ENCODE measurements at regions not wholly inside any gene's neighbourhood (a gene's known extent, or its start where the extent isn't known, plus 50 kb on each side); places are given as distances from the start of the nearest gene placed in this dataset.

- intact Hi-C loops (cut with micrococcal nuclease), result no loop called here
- Histone ChIP-seq H3K79me2 (ENCODE audit: control insufficient read depth, insufficient read depth, low read length) (no peaks in the 10 kb centered on the region), H3K9me1 (ENCODE audit: control insufficient read depth, insufficient read depth, low read length) (no peaks in the 10 kb centered on the region), H3K9me3 (replicated peaks; ENCODE audit: control insufficient read depth, insufficient read depth, low read depth, low read length) (no peaks in the 10 kb centered on the region), H4K20me1 (replicated peaks; ENCODE audit: control insufficient read depth, insufficient read depth, low read length) (no peaks in the 10 kb centered on the region), H3K27me3 (ENCODE audit: control insufficient read depth in 2 of 2, insufficient read depth in 2 of 2, low read length in 2 of 2) (no peaks in the 10 kb centered on the region), H2AFZ (ENCODE audit: low read depth, low read length) (no peak overlapping the region), H3K27ac (ENCODE audit: extremely low read depth, low read depth, low read length) (no peak overlapping the region), H3K36me3 (ENCODE audit: control insufficient read depth, insufficient read depth, low read length) (no peaks in the 10 kb centered on the region), H3K9ac (ENCODE audit: insufficient read depth in 1 of 2, low read depth in 2 of 2, low read length in 2 of 2) (no peak overlapping the region), H3K4me1 (replicated peaks in 1 of 2; ENCODE audit: control insufficient read depth in 2 of 2, insufficient read depth in 2 of 2, low read length in 2 of 2) (no peaks in the 10 kb centered on the region), H3K4me2 (ENCODE audit: insufficient read depth, low read length) (no peak overlapping the region), H3K4me3 (no peak overlapping the region)
- TF ChIP-seq HMG20B (CRISPR knock-in tag; IDR thresholded peaks at IDR 0.05), result no peak
- TF ChIP-seq RBM34 (IDR thresholded peaks at IDR 0.05; ENCODE audit: borderline replicate concordance, insufficient read depth, low read length), result no peak
- no peak for TF ChIP-seq IFI16 (CRISPR knock-in tag; IDR thresholded peaks at IDR 0.05)
- TF ChIP-seq RBM15 (IDR thresholded peaks at IDR 0.05; ENCODE audit: insufficient read depth, low read length), result no peak
- TF ChIP-seq TCF3 (CRISPR knock-in tag; IDR thresholded peaks at IDR 0.05), result no peak
- POLR2A ChIA-PET, result no interaction called here
- ATAC-seq (no peak), DNase-seq (ENCODE audit: extremely low read depth in 1 of 4, low spot score in 3 of 4) (no peak), FAIRE-seq (no peak)
- in situ Hi-C loops (cut with MboI), result no loop called here
- no TSS peak for BruUV-seq (replicated peaks)
- WGBS (ENCODE audit: insufficient coverage, low coverage, missing lambda C conversion rate), result 3% methylated on average over 5 of the region's 5 CpGs
- CTCF ChIA-PET (ENCODE audit: low intra/inter-chr PET ratio), result no interaction called here
Measured at GRCh38 chr13:67917291-67917987, 687.3 kb upstream of the PCDH9 start.

GRCh38 chr13:67916650-67917049, 686.5 kb upstream of the PCDH9 start:
- in situ Hi-C loops (cut with MboI), result no loop called here
- intact Hi-C loops (cut with micrococcal nuclease), result no loop called here
- DNase-seq (ENCODE audit: extremely low read depth in 1 of 4, low spot score in 3 of 4) (no peak), FAIRE-seq (no peak), ATAC-seq (no peak)
- no peaks in the 10 kb centered on the region for H3K79me2 ChIP-seq (ENCODE audit: control insufficient read depth, insufficient read depth, low read length)
- CTCF ChIA-PET (ENCODE audit: low intra/inter-chr PET ratio), result no interaction called here
- H2AFZ ChIP-seq (ENCODE audit: low read depth, low read length), result no peak overlapping the region
- BruUV-seq (replicated peaks), result no TSS peak
- H3K9ac ChIP-seq (ENCODE audit: insufficient read depth in 1 of 2, low read depth in 2 of 2, low read length in 2 of 2), result no peak overlapping the region
- POLR2A ChIA-PET, result no interaction called here
- H3K27ac ChIP-seq (ENCODE audit: extremely low read depth, low read depth, low read length), result no peak overlapping the region
- no peaks in the 10 kb centered on the region for H3K9me1 ChIP-seq (ENCODE audit: control insufficient read depth, insufficient read depth, low read length)
- no peaks in the 10 kb centered on the region for H4K20me1 ChIP-seq (replicated peaks; ENCODE audit: control insufficient read depth, insufficient read depth, low read length)
- H3K9me3 ChIP-seq (replicated peaks; ENCODE audit: control insufficient read depth, insufficient read depth, low read depth, low read length), result no peaks in the 10 kb centered on the region
- no peak overlapping the region for H3K4me3 ChIP-seq
- H3K27me3 ChIP-seq (ENCODE audit: control insufficient read depth in 2 of 2, insufficient read depth in 2 of 2, low read length in 2 of 2), result no peaks in the 10 kb centered on the region
- no peak overlapping the region for H3K4me2 ChIP-seq (ENCODE audit: insufficient read depth, low read length)
- 0% methylated on average over 1 of the region's 1 CpG for WGBS (ENCODE audit: insufficient coverage, low coverage, missing lambda C conversion rate)
- H3K4me1 ChIP-seq (replicated peaks in 1 of 2; ENCODE audit: control insufficient read depth in 2 of 2, insufficient read depth in 2 of 2, low read length in 2 of 2), result no peaks in the 10 kb centered on the region
- no peaks in the 10 kb centered on the region for H3K36me3 ChIP-seq (ENCODE audit: control insufficient read depth, insufficient read depth, low read length)
- no peak for TF ChIP-seq BCOR (IDR thresholded peaks at IDR 0.05)
- TF ChIP-seq TBL1XR1 (IDR thresholded peaks at IDR 0.05; ENCODE audit: low read length in 2 of 2), result no peak
- no peak for TF ChIP-seq STAT5A (IDR thresholded peaks at IDR 0.05; ENCODE audit: borderline replicate concordance, low read length)
- TF ChIP-seq NBN (IDR thresholded peaks at IDR 0.05; ENCODE audit: low read depth), result no peak
- TF ChIP-seq FIP1L1 (IDR thresholded peaks at IDR 0.05; ENCODE audit: low read depth, low read length, poor library complexity, severe bottlenecking), result no peak
- TF ChIP-seq ARID3A (IDR thresholded peaks at IDR 0.05; ENCODE audit: borderline replicate concordance, low read depth, low read length), result no peak
- no peak for TF ChIP-seq ZNF644 (tag; IDR thresholded peaks at IDR 0.05; ENCODE audit: low read depth)
- TF ChIP-seq EZH2 (IDR thresholded peaks at IDR 0.05; ENCODE audit: borderline replicate concordance, low read depth, low read length), result no peak
- TF ChIP-seq CREB1 (IDR thresholded peaks at IDR 0.05), result no peak
- TF ChIP-seq CREB1 (CRISPR knock-in tag; IDR thresholded peaks at IDR 0.05), result no peak

Data from K562 (cell line).